PC-9 (cell line): ENCODE measurements at regions not wholly inside any gene's neighbourhood (a gene's known extent, or its start where the extent isn't known, plus 50 kb on each side); places are given as distances from the start of the nearest gene placed in this dataset.

Source experiments
- BruUV-seq: library from RNA; stranded (reverse); fragments of 400-500 nt; replicated peaks from 2 replicates; lab custom pipeline; 2021; lab: Mats Ljungman, UMichigan
- CTCF ChIA-PET: fragments of 300-600 bp; sonication (Branson Sonifier 250); formaldehyde crosslinking; loops from one replicate; lab custom pipeline; 2022; ENCODE audit warnings: antibody characterized with exemption; lab: Charles Lee
- POLR2A ChIA-PET: fragments of 300-600 bp; sonication (Branson Sonifier 250); formaldehyde crosslinking; loops from one replicate; lab custom pipeline; 2022; ENCODE audit warnings: antibody characterized with exemption; ENCODE audit not compliant: unreplicated experiment; lab: Charles Lee
- DNase-seq, 2 experiments: peaks; one replicate each; pipeline versions ENCODE4 v3.0.0 to v3.0.0-alpha.2; 2015 to 2022; ENCODE audit warnings: mixed read lengths in 1 of 2
- H2AFZ ChIP-seq: fragments of 200-600 bp; sonication (generic); 2 replicates; pipeline ENCODE4 v1.8.1; 2017; ENCODE audit warnings: antibody characterized with exemption
- H3F3A ChIP-seq: fragments of 200-600 bp; sonication (generic); 2 replicates; pipeline ENCODE4 v1.8.1; 2017; ENCODE audit warnings: antibody characterized with exemption, mild to moderate bottlenecking, low read depth; ENCODE audit not compliant: insufficient read depth
- H3K27ac ChIP-seq: fragments of 200-600 bp; sonication (generic); 2 replicates; pipeline ENCODE4 v1.6.1; 2016; ENCODE audit warnings: mixed run types
- H3K27me3 ChIP-seq: fragments of 200-600 bp; sonication (generic); 2 replicates; pipeline ENCODE4 v1.6.1; 2016; ENCODE audit warnings: low read depth, mixed run types; ENCODE audit not compliant: insufficient read depth
- H3K36me3 ChIP-seq: fragments of 200-600 bp; sonication (generic); 2 replicates; pipeline ENCODE4 v1.6.1; 2016; ENCODE audit warnings: low read depth, mixed run types
- H3K4me1 ChIP-seq: fragments of 200-600 bp; sonication (generic); replicated peaks from 2 replicates; pipeline ENCODE4 v1.6.1; 2016; ENCODE audit warnings: mixed run types; ENCODE audit not compliant: insufficient read depth
- H3K4me2 ChIP-seq: fragments of 200-600 bp; sonication (generic); 2 replicates; pipeline ENCODE4 v1.6.1; 2017; ENCODE audit warnings: mixed run types
- H3K4me3 ChIP-seq: fragments of 200-600 bp; sonication (generic); 2 replicates; pipeline ENCODE4 v1.6.1; 2016; ENCODE audit warnings: mixed run types
- H3K79me2 ChIP-seq: fragments of 200-600 bp; sonication (generic); 2 replicates; pipeline ENCODE4 v1.6.1; 2017; ENCODE audit warnings: low read depth, mixed run types
- H3K9me2 ChIP-seq: fragments of 200-600 bp; sonication (generic); 2 replicates; pipeline ENCODE4 v1.8.1; 2017; ENCODE audit warnings: mild to moderate bottlenecking; ENCODE audit not compliant: insufficient read depth
- H3K9me3 ChIP-seq: fragments of 200-600 bp; sonication (generic); 2 replicates; pipeline ENCODE4 v1.8.1; 2016; ENCODE audit warnings: low read depth; ENCODE audit not compliant: insufficient read depth
- H4K20me1 ChIP-seq: fragments of 200-600 bp; sonication (generic); 2 replicates; pipeline ENCODE4 v1.8.1; 2017; ENCODE audit not compliant: insufficient read depth
- EZH2 ChIP-seq: fragments of 200-600 bp; sonication (generic); IDR thresholded peaks from 2 replicates; pipeline ENCODE4 v1.8.0; 2017; ENCODE audit warnings: antibody characterized with exemption, low read depth
- intact Hi-C: fragments of 100-400 bp; cut with micrococcal nuclease; formaldehyde crosslinking; loops from one replicate; pipeline ENCODE4 v1.10.0; 2022; ENCODE audit not compliant: unreplicated experiment
- TF ChIP-seq, protein P1 (sequence below): fragments of 200-600 bp; sonication (generic); conservative IDR thresholded peaks from 2 replicates; pipeline ENCODE4 v1.6.1; 2017; ENCODE audit warnings: mixed run types, antibody characterized with exemption, mild to moderate bottlenecking, moderate library complexity

DNA sequence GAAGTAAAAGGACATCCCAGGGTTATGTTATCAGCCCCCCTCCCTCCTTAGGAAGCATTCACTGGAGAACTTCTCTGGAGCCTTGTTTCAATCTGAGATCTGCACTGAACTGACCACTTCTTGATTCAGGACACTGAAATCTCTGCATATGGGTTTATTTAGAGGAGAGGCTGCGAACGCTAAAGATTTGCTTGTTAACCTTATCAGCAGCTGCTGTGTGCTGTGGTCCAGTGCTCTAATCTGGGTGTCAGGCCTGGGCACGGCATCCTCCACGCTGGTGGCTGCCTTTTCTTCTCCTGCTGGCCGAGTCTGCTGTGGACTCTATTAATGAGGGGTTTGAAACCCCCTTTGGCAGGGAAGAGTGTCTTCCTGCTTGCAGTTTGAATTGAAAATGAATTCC lies 1094.7 kb upstream of the TENM3 start:
- ChIA-PET POLR2A (no interaction called here), CTCF (no interaction called here)
- TF ChIP-seq, protein P1, sequence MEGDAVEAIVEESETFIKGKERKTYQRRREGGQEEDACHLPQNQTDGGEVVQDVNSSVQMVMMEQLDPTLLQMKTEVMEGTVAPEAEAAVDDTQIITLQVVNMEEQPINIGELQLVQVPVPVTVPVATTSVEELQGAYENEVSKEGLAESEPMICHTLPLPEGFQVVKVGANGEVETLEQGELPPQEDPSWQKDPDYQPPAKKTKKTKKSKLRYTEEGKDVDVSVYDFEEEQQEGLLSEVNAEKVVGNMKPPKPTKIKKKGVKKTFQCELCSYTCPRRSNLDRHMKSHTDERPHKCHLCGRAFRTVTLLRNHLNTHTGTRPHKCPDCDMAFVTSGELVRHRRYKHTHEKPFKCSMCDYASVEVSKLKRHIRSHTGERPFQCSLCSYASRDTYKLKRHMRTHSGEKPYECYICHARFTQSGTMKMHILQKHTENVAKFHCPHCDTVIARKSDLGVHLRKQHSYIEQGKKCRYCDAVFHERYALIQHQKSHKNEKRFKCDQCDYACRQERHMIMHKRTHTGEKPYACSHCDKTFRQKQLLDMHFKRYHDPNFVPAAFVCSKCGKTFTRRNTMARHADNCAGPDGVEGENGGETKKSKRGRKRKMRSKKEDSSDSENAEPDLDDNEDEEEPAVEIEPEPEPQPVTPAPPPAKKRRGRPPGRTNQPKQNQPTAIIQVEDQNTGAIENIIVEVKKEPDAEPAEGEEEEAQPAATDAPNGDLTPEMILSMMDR, result no peak
- TF ChIP-seq EZH2, result no peak
- H3K79me2 ChIP-seq, result no peaks in the 10 kb centered on the region
- H3K9me2 ChIP-seq, result no peaks in the 10 kb centered on the region
- no peak overlapping the region for H3K4me3 ChIP-seq
- H3K4me1 ChIP-seq, result no peaks in the 10 kb centered on the region
- no peak overlapping the region for H2AFZ ChIP-seq
- H3K9me3 ChIP-seq, result no peaks in the 10 kb centered on the region
- no peaks in the 10 kb centered on the region for H3K36me3 ChIP-seq
- no TSS peak for BruUV-seq
- H4K20me1 ChIP-seq, result no peaks in the 10 kb centered on the region
- H3K27me3 ChIP-seq, result no peaks in the 10 kb centered on the region
- intact Hi-C loops, result loop anchor here (10.0 kb wide), 2 partner anchors 1656 to 1776 kb away; no protein-coding TSS in a partner anchor
- no peak for DNase-seq
- H3K27ac ChIP-seq, result no peak overlapping the region
- H3K4me2 ChIP-seq, result no peak overlapping the region
- no peaks in the 10 kb centered on the region for H3F3A ChIP-seq

GRCh38 chr4:181150191-181150590 lies 1093.0 kb upstream of the TENM3 start:
- ChIA-PET CTCF (no interaction called here), POLR2A (no interaction called here)
- Histone ChIP-seq H3K27me3 (no peaks in the 10 kb centered on the region), H4K20me1 (no peaks in the 10 kb centered on the region), H3K4me2 (no peak overlapping the region), H3K9me3 (no peaks in the 10 kb centered on the region), H3K4me1 (no peaks in the 10 kb centered on the region), H3K79me2 (no peaks in the 10 kb centered on the region), H3K4me3 (no peak overlapping the region), H3K36me3 (no peaks in the 10 kb centered on the region), H3K27ac (no peak overlapping the region), H3F3A (no peaks in the 10 kb centered on the region), H2AFZ (no peak overlapping the region), H3K9me2 (no peaks in the 10 kb centered on the region)
- no TSS peak for BruUV-seq
- intact Hi-C loops, result no loop called here
- DNase-seq, result no peak
- no peak for TF ChIP-seq EZH2
- TF ChIP-seq, protein P1, result no peak

DNA sequence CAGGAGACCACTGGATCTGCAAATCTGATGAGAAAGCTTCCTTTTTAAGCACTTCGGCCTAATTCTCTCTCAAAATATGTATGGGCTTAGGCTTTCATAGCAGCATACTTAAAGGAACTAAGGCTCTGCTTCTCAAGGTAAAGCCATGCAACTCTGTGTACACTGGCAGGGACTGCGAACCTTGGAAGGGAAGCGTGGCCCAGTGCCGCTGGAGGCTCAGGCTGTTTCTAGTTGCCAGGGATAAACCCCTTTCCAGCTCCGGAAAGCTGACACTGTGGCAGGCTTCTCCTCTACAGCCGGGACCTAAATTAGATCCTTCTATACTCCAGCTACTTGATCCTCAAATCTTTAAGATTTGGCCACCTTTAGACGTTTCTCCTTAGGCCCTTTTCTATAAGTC lies 1091.3 kb upstream of the TENM3 start:
- intact Hi-C loops, result no loop called here
- DNase-seq, result no peak
- BruUV-seq, result no TSS peak
- Histone ChIP-seq H3K27me3 (no peaks in the 10 kb centered on the region), H3K9me3 (no peaks in the 10 kb centered on the region), H3K36me3 (no peaks in the 10 kb centered on the region), H3F3A (no peaks in the 10 kb centered on the region), H3K4me2 (no peak overlapping the region), H3K79me2 (no peaks in the 10 kb centered on the region), H3K4me3 (no peak overlapping the region), H3K4me1 (no peaks in the 10 kb centered on the region), H4K20me1 (no peaks in the 10 kb centered on the region), H3K9me2 (no peaks in the 10 kb centered on the region), H2AFZ (no peak overlapping the region), H3K27ac (no peak overlapping the region)
- POLR2A ChIA-PET, result no interaction called here
- no peak for TF ChIP-seq EZH2
- CTCF ChIA-PET, result no interaction called here

- no peaks in the 10 kb centered on the region for H3K79me2 ChIP-seq
- ChIA-PET CTCF (no interaction called here), POLR2A (interaction anchor here (0.5 kb wide), 1 partner anchor 153 kb away, joined by 8 read pairs; no protein-coding TSS in a partner anchor)
- H3K9me2 ChIP-seq, result no peaks in the 10 kb centered on the region
- H3K9me3 ChIP-seq, result no peaks in the 10 kb centered on the region
- no peaks in the 10 kb centered on the region for H3F3A ChIP-seq
- H3K4me2 ChIP-seq, result no peak overlapping the region
- no peak overlapping the region for H2AFZ ChIP-seq
- no peak overlapping the region for H3K27ac ChIP-seq
- no TSS peak for BruUV-seq
- no peaks in the 10 kb centered on the region for H3K36me3 ChIP-seq
- intact Hi-C loops, result no loop called here
- no peaks in the 10 kb centered on the region for H3K27me3 ChIP-seq
- TF ChIP-seq EZH2, result no peak
- H3K4me1 ChIP-seq, result no peaks in the 10 kb centered on the region
- no peak for DNase-seq
- H4K20me1 ChIP-seq, result no peaks in the 10 kb centered on the region
- H3K4me3 ChIP-seq, result no peak overlapping the region
These were observed 1085.6 kb upstream of the TENM3 start for GRCh38 chr4:181157647-181158046.
